Fibroblast of the aortic adventitia (primary cell): ENCODE measurements at regions not wholly inside any gene's neighbourhood (a gene's known extent, or its start where the extent isn't known, plus 50 kb on each side); places are given as distances from the start of the nearest gene placed in this dataset.

Experiments used
- DNase-seq: peaks from one replicate; pipeline ENCODE4 v3.0.0-alpha.2; 2010; ENCODE audit warnings: low read depth
- H3K4me3 ChIP-seq: 2 replicates; pipeline ENCODE4 v1.5.1; 2011; ENCODE audit warnings: low read depth, mild to moderate bottlenecking, control low read depth, low read length, moderate library complexity
- TF ChIP-seq, protein P1 (sequence below): IDR thresholded peaks from 2 replicates; pipeline ENCODE4 v1.5.1; 2011; ENCODE audit warnings: mild to moderate bottlenecking, low read length, control low read depth, inconsistent platforms; ENCODE audit not compliant: insufficient read depth

GRCh38 chr14:39863441-39863840 is 431.2 kb upstream of the FBXO33 start:
- TF ChIP-seq, protein P1, sequence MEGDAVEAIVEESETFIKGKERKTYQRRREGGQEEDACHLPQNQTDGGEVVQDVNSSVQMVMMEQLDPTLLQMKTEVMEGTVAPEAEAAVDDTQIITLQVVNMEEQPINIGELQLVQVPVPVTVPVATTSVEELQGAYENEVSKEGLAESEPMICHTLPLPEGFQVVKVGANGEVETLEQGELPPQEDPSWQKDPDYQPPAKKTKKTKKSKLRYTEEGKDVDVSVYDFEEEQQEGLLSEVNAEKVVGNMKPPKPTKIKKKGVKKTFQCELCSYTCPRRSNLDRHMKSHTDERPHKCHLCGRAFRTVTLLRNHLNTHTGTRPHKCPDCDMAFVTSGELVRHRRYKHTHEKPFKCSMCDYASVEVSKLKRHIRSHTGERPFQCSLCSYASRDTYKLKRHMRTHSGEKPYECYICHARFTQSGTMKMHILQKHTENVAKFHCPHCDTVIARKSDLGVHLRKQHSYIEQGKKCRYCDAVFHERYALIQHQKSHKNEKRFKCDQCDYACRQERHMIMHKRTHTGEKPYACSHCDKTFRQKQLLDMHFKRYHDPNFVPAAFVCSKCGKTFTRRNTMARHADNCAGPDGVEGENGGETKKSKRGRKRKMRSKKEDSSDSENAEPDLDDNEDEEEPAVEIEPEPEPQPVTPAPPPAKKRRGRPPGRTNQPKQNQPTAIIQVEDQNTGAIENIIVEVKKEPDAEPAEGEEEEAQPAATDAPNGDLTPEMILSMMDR: no peak
- no peak for DNase-seq

GRCh38 chr14:39861696-39862095 is 429.5 kb upstream of the FBXO33 start:
- H3K4me3 ChIP-seq: no peak overlapping the region
- TF ChIP-seq, protein P1: no peak
- DNase-seq: no peak

More at GRCh38 chr14:39863441-39863840, 431.2 kb upstream of the FBXO33 start:
- H3K4me3 ChIP-seq: no peak overlapping the region

GRCh38 chr14:39861229-39861600 is 429.0 kb upstream of the FBXO33 start:
- DNase-seq: no peak
- TF ChIP-seq, protein P1: no peak
- H3K4me3 ChIP-seq: no peak overlapping the region

DNA sequence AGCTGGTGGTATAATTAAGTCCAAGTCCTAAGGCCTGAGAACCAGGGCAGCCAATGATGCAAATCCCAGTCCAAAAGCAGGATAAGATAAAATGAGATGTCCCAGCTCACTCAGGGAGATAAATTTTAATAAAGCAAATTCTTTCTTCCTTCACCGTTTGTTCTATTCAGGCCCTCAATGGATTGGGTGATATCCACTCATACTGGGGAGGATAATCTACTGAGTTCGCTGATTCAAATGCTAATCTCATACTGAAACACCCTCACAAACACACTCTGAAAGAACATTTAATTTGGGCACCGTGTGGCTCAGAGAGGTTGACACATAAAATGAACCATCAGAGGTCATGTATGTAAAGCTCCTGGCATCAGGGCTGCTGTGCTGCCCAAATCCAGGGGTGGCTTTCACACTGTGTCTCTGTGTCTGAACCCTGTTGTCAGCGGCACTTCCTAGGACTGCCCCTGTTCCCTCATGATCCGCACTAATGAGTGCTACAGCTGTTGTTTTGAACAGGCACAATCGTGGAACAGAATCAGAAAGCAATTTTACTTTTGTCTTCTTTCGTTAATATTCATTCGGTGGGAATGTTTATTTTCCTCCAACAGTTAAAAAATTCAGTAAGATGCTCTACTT is 428.5 kb upstream of the FBXO33 start:
- no peak for DNase-seq
- TF ChIP-seq, protein P1: no peak
- H3K4me3 ChIP-seq: no peak overlapping the region

DNA sequence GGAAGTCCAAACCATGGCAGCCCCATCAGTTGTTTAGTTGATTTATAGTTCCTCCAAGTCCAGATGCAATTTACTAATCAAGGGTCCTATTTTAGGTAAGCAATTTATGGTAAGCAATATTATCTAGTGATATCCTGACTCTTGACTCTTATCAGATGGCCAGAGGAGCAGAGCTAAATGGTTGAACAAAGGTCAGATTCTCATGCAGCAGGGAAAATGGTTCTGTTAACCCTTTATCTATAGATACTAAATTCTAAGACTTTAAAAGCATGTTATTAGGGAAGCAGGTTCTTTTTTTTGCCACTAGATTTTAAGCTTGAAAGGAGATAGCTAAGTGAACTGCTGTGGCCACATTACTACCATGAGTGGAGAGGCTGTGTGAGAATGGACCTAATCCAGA is 427.1 kb upstream of the FBXO33 start:
- no peak overlapping the region for H3K4me3 ChIP-seq

DNA sequence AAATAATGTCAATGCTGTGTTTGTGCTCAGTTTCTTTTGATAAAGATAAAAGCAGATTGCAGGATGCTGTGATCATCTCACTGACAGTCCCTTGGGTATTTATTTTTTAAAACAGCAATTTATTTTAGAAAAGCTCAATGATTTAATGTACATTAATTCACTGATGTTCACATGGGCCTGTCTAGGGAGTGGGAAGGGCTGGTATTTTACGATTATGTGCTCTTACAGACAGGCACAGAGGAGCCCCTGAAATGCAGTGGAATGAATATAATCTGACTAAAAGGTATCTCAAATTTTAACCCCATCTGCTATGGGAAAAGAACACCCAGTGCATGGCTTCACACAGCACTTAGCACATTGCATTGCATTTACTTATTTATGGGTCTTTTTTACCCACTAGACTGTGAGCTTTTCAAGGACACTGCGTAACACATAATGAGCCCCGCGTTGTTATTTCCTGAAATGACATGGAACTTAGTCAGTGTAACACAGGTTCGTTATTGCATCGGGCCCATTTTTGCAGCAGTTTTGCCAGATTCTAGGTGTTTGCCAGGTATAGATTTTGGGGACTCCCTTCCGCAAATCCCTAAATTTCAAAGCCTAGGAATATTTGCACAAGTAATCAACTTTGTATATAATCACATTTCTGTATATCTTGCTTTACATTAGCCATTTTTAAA is 425.3 kb upstream of the FBXO33 start:
- no peak overlapping the region for H3K4me3 ChIP-seq
- TF ChIP-seq, protein P1: no peak
- no peak for DNase-seq

More for the DNA sequence above, 427.1 kb upstream of the FBXO33 start:
- no peak for DNase-seq
- TF ChIP-seq, protein P1: no peak
